ENCODE measurements at regions not wholly inside any gene's neighbourhood (a gene's known extent, or its start where the extent isn't known, plus 50 kb on each side); places are given as distances from the start of the nearest gene placed in this dataset.

GRCh38 chr2:120539424-120539936 is 193.5 kb downstream of the INHBB start:
- TF ChIP-seq CTCF (IDR thresholded peaks at IDR 0.05 in 2 of 3, conservative IDR thresholded peaks at IDR 0.05 in 1 of 3; ENCODE audit: control insufficient read depth in 2 of 3, extremely low read depth in 1 of 3, insufficient read depth in 1 of 3, low read depth in 3 of 3, low read length in 3 of 3): no peak
- TF ChIP-seq CHD2 (IDR thresholded peaks at IDR 0.05; ENCODE audit: borderline replicate concordance, low read depth, low read length): no peak
- no peak for TF ChIP-seq CBX3 (IDR thresholded peaks at IDR 0.05; ENCODE audit: borderline replicate concordance, low read depth)
- no peak for TF ChIP-seq PBX3 (IDR thresholded peaks at IDR 0.05; ENCODE audit: insufficient replicate concordance, low read depth, low read length)
- no peak for TF ChIP-seq SP1 (IDR thresholded peaks at IDR 0.05; ENCODE audit: low read depth, low read length)
- TF ChIP-seq, protein P1, sequence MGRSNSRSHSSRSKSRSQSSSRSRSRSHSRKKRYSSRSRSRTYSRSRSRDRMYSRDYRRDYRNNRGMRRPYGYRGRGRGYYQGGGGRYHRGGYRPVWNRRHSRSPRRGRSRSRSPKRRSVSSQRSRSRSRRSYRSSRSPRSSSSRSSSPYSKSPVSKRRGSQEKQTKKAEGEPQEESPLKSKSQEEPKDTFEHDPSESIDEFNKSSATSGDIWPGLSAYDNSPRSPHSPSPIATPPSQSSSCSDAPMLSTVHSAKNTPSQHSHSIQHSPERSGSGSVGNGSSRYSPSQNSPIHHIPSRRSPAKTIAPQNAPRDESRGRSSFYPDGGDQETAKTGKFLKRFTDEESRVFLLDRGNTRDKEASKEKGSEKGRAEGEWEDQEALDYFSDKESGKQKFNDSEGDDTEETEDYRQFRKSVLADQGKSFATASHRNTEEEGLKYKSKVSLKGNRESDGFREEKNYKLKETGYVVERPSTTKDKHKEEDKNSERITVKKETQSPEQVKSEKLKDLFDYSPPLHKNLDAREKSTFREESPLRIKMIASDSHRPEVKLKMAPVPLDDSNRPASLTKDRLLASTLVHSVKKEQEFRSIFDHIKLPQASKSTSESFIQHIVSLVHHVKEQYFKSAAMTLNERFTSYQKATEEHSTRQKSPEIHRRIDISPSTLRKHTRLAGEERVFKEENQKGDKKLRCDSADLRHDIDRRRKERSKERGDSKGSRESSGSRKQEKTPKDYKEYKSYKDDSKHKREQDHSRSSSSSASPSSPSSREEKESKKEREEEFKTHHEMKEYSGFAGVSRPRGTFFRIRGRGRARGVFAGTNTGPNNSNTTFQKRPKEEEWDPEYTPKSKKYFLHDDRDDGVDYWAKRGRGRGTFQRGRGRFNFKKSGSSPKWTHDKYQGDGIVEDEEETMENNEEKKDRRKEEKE (IDR thresholded peaks at IDR 0.05): no peak
- TF ChIP-seq, protein P2, sequence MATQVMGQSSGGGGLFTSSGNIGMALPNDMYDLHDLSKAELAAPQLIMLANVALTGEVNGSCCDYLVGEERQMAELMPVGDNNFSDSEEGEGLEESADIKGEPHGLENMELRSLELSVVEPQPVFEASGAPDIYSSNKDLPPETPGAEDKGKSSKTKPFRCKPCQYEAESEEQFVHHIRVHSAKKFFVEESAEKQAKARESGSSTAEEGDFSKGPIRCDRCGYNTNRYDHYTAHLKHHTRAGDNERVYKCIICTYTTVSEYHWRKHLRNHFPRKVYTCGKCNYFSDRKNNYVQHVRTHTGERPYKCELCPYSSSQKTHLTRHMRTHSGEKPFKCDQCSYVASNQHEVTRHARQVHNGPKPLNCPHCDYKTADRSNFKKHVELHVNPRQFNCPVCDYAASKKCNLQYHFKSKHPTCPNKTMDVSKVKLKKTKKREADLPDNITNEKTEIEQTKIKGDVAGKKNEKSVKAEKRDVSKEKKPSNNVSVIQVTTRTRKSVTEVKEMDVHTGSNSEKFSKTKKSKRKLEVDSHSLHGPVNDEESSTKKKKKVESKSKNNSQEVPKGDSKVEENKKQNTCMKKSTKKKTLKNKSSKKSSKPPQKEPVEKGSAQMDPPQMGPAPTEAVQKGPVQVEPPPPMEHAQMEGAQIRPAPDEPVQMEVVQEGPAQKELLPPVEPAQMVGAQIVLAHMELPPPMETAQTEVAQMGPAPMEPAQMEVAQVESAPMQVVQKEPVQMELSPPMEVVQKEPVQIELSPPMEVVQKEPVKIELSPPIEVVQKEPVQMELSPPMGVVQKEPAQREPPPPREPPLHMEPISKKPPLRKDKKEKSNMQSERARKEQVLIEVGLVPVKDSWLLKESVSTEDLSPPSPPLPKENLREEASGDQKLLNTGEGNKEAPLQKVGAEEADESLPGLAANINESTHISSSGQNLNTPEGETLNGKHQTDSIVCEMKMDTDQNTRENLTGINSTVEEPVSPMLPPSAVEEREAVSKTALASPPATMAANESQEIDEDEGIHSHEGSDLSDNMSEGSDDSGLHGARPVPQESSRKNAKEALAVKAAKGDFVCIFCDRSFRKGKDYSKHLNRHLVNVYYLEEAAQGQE (IDR thresholded peaks at IDR 0.05; ENCODE audit: low read depth, low read length): no peak
- no peak for TF ChIP-seq MYC (IDR thresholded peaks at IDR 0.05; ENCODE audit: insufficient read depth, insufficient read length, insufficient replicate concordance, low read length, severe bottlenecking)
- TF ChIP-seq, protein P3, sequence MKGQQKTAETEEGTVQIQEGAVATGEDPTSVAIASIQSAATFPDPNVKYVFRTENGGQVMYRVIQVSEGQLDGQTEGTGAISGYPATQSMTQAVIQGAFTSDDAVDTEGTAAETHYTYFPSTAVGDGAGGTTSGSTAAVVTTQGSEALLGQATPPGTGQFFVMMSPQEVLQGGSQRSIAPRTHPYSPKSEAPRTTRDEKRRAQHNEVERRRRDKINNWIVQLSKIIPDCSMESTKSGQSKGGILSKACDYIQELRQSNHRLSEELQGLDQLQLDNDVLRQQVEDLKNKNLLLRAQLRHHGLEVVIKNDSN (IDR thresholded peaks at IDR 0.05; ENCODE audit: borderline replicate concordance, extremely low read length, insufficient read depth, low read depth, low read length): no peak

Measured in GM12878 (cell line).